GM13977 (cell line): ENCODE measurements at regions not wholly inside any gene's neighbourhood (a gene's known extent, or its start where the extent isn't known, plus 50 kb on each side); places are given as distances from the start of the nearest gene placed in this dataset.
"Not testable (repeated sequence)": the region's sequence is repeated elsewhere in the genome, so short reads cannot be mapped to it uniquely, and the experiment has no call there.

Source experiments
- DNase-seq: peaks from one replicate; pipeline ENCODE4 v3.0.0; 2012; ENCODE audit warnings: low spot score
- in situ Hi-C: fragments of 300-500 bp; cut with MboI; formaldehyde crosslinking; loops from one replicate; pipeline ENCODE4 v1.12.0; 2022; ENCODE audit warnings: low sequenced_read_pairs, low pct_unique_long_range_greater_than_20kb, mixed read lengths, inconsistent platforms; ENCODE audit not compliant: unreplicated experiment
- TF ChIP-seq, protein P1 (sequence below): IDR thresholded peaks from 2 replicates; pipeline ENCODE4 v1.5.1; 2012; ENCODE audit warnings: mild to moderate bottlenecking, control low read depth; ENCODE audit not compliant: insufficient read depth; ENCODE audit errors: extremely low read depth, missing control alignments

DNA sequence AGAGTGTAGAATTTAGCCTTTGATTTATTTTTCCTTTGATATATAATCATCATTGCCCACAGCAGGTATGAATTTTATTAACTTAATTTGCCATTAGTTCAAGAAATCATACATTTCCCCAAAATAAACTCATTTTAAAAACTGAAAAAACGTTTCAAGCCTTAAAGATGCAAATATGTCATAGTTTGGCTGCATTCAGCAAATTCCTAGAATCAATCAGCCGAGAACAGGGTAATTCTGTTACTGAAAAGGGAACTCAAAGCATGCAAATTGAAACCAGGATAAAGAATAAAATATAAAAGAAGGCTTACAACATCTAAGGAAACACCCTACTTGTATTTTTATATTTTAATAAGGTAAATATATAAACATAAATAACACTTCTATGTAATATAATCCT, 233.8 kb upstream of the PRKCQ start:
- TF ChIP-seq, protein P1, sequence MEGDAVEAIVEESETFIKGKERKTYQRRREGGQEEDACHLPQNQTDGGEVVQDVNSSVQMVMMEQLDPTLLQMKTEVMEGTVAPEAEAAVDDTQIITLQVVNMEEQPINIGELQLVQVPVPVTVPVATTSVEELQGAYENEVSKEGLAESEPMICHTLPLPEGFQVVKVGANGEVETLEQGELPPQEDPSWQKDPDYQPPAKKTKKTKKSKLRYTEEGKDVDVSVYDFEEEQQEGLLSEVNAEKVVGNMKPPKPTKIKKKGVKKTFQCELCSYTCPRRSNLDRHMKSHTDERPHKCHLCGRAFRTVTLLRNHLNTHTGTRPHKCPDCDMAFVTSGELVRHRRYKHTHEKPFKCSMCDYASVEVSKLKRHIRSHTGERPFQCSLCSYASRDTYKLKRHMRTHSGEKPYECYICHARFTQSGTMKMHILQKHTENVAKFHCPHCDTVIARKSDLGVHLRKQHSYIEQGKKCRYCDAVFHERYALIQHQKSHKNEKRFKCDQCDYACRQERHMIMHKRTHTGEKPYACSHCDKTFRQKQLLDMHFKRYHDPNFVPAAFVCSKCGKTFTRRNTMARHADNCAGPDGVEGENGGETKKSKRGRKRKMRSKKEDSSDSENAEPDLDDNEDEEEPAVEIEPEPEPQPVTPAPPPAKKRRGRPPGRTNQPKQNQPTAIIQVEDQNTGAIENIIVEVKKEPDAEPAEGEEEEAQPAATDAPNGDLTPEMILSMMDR = no peak
- DNase-seq = no peak
- in situ Hi-C loops = no loop called here

DNA sequence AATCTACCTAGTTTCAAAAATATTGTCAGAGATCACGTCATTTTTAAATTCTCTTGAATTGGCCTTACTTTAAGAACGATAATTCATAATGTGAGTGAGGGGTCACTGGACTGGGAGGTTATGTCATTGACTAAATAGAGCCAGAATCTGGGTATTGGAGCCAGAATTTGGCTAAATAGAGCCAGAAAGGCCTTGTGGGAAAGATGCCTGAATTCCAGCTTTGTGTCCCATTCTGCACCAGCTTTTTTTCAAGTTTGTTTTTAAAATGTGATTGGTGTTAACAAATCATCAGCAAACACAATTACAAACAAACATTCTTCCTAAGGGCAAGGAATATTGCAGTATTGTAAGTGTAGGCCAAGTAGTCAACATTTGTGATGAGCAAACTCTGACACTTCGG, 233.2 kb upstream of the PRKCQ start:
- TF ChIP-seq, protein P1 = no peak
- in situ Hi-C loops = no loop called here

DNA sequence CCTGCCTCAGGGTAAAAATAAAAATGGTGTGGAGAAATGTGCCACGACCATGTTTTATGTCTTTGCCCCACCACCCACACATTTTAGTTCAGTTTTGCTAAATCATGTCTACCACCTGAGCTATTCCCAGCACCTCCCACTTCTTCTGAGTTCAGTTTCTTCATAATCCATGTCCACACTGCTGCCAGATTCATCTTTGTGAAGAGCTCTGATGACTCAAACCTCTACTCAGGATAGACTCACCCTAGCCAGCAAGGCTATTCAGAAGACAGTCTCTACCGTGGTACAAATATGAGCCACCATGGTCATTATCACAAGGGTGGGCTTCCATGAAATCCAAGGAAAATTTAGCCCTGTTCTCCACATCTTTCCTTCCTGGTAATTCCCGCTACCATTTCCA, 231.1 kb upstream of the PRKCQ start:
- TF ChIP-seq, protein P1 = no peak
- in situ Hi-C loops = no loop called here
- no peak for DNase-seq

More for the DNA sequence above, 233.2 kb upstream of the PRKCQ start:
- no peak for DNase-seq

DNA sequence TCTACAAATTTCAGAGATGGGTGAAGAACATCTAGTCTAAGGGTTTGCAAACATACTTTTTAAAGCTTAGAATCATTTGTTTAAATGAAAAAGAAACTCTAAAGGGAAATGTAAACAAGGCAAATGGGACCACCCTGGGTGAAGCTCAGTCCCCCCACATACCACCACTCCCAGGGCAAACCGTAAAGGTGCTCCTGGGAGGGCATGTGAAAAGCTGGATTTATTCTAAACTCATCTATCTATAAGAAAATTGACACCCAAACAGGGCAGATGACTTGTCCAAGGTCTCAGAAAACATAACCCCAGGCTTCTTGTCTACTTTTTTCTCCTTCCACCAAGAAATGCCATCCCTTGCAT, 223.3 kb upstream of the PRKCQ start:
- in situ Hi-C loops = no loop called here
- TF ChIP-seq, protein P1 = no peak
- DNase-seq = no peak

DNA sequence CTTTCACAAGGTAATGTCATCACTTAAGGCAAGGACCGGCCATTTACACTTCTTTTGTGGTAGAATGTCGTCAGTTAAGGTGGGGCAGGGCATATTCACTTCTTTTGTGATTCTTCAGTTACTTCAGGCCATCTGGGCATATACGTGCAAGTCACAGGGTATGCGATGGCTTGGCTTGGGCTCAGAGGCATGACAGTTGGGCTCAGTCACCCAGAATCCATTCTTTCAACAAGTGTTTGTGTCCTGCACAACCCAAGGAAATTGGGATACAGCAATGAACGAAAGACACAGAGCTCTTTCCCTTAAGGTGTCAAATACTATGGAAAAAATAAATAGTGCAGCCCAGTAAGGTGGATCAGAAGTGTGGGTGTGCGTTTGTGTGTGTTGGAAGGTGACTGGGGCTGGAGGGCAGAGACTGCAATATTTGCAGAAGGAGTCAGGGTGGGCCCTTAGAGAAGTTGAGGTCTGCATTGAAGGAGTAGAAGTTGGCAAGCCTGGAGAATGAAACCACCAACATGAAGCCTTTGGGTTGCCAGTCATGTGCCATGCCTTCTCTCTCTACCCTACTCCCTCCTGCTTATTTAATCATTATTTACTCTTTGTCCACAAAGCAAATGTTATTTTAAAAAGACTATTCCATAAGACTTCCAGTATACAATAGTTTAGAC, 222.8 kb upstream of the PRKCQ start:
- in situ Hi-C loops = no loop called here
- DNase-seq = no peak
- TF ChIP-seq, protein P1 = no peak

DNA sequence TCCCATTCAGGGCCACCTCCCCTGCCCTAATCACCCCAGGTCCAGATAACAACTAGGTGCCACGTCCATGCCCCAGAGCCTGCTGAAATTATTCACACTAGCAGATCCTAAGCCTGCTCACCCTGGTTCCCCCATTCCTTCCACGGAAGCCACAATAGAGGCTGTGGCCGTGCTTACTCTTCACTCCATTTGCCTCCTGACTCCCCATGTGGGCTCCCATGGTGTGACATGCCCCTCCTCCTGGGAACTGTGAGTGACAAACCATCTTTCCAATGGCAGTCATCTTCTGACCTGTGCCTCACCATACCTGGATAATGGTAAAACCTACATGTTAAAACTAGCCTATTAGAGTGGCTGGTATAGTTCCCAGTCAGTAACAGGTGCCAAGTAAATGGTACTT, 216.2 kb upstream of the PRKCQ start:
- TF ChIP-seq, protein P1 = no peak
- no peak for DNase-seq
- in situ Hi-C loops = no loop called here

DNA sequence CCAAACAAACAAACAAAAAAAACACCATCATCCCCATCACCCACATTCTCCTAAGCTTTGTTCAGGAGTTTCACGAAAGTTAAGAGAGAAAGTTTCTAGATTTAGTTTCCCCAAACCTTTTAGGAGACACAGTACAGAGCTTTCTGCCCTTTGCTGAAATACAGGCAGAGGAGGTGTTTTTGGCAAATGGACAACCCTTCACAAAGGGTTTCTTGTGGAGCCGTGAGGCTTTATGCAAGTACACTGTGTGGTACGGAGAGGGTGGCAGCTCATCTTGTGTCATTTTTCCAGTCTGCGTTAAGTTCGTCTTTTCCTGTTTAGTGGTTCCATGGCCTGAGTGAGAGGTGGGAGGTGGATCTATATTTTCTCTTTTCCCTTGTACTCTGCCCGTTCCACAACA, 215.5 kb upstream of the PRKCQ start:
- TF ChIP-seq, protein P1 = no peak
- in situ Hi-C loops = no loop called here
- DNase-seq = no peak

DNA sequence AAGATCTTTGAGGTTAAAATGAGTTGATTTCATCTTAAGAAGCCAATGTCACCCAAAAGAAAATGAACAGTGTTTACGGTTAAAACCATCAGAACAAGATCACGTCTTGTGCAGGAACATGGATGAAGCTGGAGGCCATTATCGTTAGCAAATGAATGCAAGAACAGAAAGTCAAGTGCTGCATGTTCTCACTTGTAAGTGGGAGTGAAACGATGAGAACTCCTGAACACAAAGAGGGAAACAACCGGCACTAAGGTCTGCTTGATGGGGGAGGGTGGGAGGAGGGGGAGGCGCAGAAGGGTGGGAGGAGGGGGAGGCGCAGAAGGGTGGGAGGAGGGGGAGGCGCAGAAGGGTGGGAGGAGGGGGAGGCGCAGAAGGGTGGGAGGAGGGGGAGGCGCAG, 214.8 kb upstream of the PRKCQ start:
- in situ Hi-C loops = not testable (repeated sequence)

More for the DNA sequence above, 214.8 kb upstream of the PRKCQ start:
- not testable (repeated sequence) for DNase-seq
